Heart left ventricle (tissue), 13 donors: ENCODE measurements at regions not wholly inside any gene's neighbourhood (a gene's known extent, or its start where the extent isn't known, plus 50 kb on each side); places are given as distances from the start of the nearest gene placed in this dataset.

ENCODE experiments used
- CTCF ChIP-seq, 12 donors: fragments of 200-600 bp; sonication (generic) in 4 of 12; IDR thresholded peaks; one replicate each; pipeline versions ENCODE4 v1.5.0 to v1.8.0; 2018 to 2022; ENCODE audit warnings: antibody characterized with exemption in 12 of 12, mild to moderate bottlenecking in 5 of 12
- POLR2A ChIP-seq, 2 donors: fragments of 450-650 bp; IDR thresholded peaks; one replicate each; pipeline ENCODE4 v1.6.1; 2017; ENCODE audit warnings: antibody characterized with exemption in 2 of 2, mild to moderate bottlenecking in 2 of 2, moderate library complexity in 2 of 2
- donor health status: ischemic (EF 13 %, LVEDD 7.1; RV severe dilation, severe dysfunction).
- donor health status: DM: no; HTN: yes; CAD: no.
- donor health status: DM: no; HTN: no; CAD: no.
- donor health status: ischemic (EF 25% LVEDD 6.9; RV normal size, moderate dysfunction).
- donor health status: ischemic (EF 25% LVEDD 5.7; RV mildly dilated, moderate dysfunction).
- donor health status: ischemic (EF 35%, LVEDD 5.7; RV mildly dilated, moderate dysfunction).
- donor health status: nonischemic (EF 11% LVEDD 7.7; RV severe dilation, severe dysfunction).
- donor health status: DM: yes; HTN: yes; CAD: no.
- donor health status: PGD.
- donor health status: ischemic (EF 29% LVEDD 5.4; RV normal size, mild dysfunction).
- donor health status: nonischemic (EF 23%, LVEDD 6.1; RV moderate dilation, normal function).

DNA sequence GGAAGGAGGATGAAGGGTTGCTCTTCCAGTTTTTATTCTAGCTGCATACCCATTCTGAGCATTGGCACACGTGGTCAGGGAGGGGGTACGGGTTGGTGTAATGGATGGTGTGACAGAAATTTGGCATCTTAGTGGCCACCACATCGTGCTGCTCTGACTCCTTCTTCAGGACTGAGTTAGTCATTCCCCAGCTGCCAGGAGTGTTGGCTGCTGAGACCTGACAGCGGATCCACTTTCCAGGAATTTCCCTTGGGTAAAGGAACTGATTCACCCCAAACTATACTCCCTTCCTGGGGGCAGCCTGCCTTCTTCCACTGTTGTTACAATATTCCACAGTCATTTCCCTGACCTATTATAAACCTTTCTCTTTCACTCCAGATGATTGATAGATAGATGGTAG is 595.5 kb upstream of the KLHL1 start:
- no peak for TF ChIP-seq CTCF (IDR thresholded peaks at IDR 0.05)
- TF ChIP-seq POLR2A (IDR thresholded peaks at IDR 0.05): no peak
